ENCODE measurements at regions not wholly inside any gene's neighbourhood (a gene's known extent, or its start where the extent isn't known, plus 50 kb on each side); places are given as distances from the start of the nearest gene placed in this dataset.

DNA sequence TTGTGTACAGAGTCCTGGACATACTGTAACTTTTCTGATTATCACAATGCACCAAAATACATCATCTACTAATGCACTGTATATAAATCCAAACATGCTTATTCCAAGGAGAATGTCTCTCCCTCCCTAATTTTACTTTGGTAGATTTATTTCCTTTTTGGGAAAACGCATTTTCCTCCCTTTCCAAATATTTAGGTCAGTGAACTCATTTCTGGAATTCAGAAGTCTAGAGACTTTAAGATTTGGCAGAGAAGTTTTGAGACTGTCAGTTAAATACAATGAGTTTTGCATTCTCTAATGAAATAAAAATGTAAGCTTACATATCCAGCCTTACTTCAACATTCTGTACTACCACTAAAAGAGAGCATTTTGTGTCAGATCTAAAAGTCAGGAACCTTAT, 165.8 kb upstream of the EDNRB start:
- TF ChIP-seq, protein P1, sequence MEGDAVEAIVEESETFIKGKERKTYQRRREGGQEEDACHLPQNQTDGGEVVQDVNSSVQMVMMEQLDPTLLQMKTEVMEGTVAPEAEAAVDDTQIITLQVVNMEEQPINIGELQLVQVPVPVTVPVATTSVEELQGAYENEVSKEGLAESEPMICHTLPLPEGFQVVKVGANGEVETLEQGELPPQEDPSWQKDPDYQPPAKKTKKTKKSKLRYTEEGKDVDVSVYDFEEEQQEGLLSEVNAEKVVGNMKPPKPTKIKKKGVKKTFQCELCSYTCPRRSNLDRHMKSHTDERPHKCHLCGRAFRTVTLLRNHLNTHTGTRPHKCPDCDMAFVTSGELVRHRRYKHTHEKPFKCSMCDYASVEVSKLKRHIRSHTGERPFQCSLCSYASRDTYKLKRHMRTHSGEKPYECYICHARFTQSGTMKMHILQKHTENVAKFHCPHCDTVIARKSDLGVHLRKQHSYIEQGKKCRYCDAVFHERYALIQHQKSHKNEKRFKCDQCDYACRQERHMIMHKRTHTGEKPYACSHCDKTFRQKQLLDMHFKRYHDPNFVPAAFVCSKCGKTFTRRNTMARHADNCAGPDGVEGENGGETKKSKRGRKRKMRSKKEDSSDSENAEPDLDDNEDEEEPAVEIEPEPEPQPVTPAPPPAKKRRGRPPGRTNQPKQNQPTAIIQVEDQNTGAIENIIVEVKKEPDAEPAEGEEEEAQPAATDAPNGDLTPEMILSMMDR (IDR thresholded peaks at IDR 0.05; ENCODE audit: poor library complexity), result no peak
- TF ChIP-seq EZH2phosphoT487 (IDR thresholded peaks at IDR 0.05; ENCODE audit: low read depth, severe bottlenecking, unreplicated experiment), result no peak

Measured in hepatocyte (in vitro differentiated cells).